ENCODE measurements at regions not wholly inside any gene's neighbourhood (a gene's known extent, or its start where the extent isn't known, plus 50 kb on each side); places are given as distances from the start of the nearest gene placed in this dataset.

GRCh38 chr10:78179886-78180705 lies 146.4 kb downstream of the RPS24 start:
- H3K27ac ChIP-seq: no peak overlapping the region
- peaks cover 0 to 25% (median 17%) of the 10 kb centered on the region in 7 donors for H3K27me3 ChIP-seq
- H3K9me3 ChIP-seq: no peaks in the 10 kb centered on the region
- ATAC-seq (no peak), DNase-seq (no peak)
- WGBS, 2 donors: 64 to 73% methylated on average over 22 of the region's 22 CpGs
- H3K4me1 ChIP-seq: peaks cover 0 to 11% (median under 1%) of the 10 kb centered on the region in 9 donors
- no peak overlapping the region for H3K4me3 ChIP-seq
- intact Hi-C loops (cut with DNase I): no loop called here
- TF ChIP-seq, protein P1, sequence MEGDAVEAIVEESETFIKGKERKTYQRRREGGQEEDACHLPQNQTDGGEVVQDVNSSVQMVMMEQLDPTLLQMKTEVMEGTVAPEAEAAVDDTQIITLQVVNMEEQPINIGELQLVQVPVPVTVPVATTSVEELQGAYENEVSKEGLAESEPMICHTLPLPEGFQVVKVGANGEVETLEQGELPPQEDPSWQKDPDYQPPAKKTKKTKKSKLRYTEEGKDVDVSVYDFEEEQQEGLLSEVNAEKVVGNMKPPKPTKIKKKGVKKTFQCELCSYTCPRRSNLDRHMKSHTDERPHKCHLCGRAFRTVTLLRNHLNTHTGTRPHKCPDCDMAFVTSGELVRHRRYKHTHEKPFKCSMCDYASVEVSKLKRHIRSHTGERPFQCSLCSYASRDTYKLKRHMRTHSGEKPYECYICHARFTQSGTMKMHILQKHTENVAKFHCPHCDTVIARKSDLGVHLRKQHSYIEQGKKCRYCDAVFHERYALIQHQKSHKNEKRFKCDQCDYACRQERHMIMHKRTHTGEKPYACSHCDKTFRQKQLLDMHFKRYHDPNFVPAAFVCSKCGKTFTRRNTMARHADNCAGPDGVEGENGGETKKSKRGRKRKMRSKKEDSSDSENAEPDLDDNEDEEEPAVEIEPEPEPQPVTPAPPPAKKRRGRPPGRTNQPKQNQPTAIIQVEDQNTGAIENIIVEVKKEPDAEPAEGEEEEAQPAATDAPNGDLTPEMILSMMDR (IDR thresholded peaks at IDR 0.05): no peak
- H3K36me3 ChIP-seq: no peaks in the 10 kb centered on the region

GRCh38 chr10:78181381-78182055 lies 147.9 kb downstream of the RPS24 start:
- TF ChIP-seq, protein P1 (IDR thresholded peaks at IDR 0.05): no peak
- DNase-seq: no peak
- intact Hi-C loops (cut with DNase I): no loop called here
- WGBS, 2 donors: 92 to 93% methylated on average over 6 of the region's 6 CpGs
- H3K4me1 ChIP-seq: peaks cover 0 to 22% (median 7%) of the 10 kb centered on the region in 9 donors
- no peak for ATAC-seq
- H3K27me3 ChIP-seq: peaks cover 0 to 25% (median 17%) of the 10 kb centered on the region in 7 donors
- no peak overlapping the region for H3K4me3 ChIP-seq
- no peaks in the 10 kb centered on the region for H3K36me3 ChIP-seq
- no peak overlapping the region for H3K27ac ChIP-seq
- no peaks in the 10 kb centered on the region for H3K9me3 ChIP-seq

DNA sequence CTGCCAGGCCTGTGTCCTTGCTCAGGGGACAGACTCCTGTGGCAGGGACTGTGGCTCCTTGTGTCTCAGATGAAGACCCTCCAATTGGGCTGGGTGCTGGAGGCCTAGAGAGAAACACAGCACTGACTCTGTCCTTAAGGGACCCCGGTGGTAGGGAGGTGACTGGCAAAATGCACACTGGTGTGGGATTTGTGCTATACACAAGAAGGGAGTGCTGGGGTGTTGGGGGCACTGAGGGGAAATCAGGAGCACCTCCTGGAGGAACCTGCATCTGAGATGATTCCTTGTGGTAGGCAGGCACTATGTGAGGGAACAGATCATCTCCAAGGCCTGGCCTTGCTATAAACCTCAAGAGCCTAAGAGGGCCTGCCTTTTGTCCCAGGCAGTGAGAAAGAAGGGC lies 149.2 kb downstream of the RPS24 start:
- TF ChIP-seq, protein P1 (IDR thresholded peaks at IDR 0.05): no peak
- intact Hi-C loops (cut with DNase I): no loop called here
- ATAC-seq: no peak
- WGBS, 2 donors: 95% methylated on average over 1 of the region's 1 CpG
- no peak for DNase-seq
- peaks cover 0 to 22% (median 7%) of the 10 kb centered on the region in 9 donors for H3K4me1 ChIP-seq
- H3K9me3 ChIP-seq: no peaks in the 10 kb centered on the region
- H3K27ac ChIP-seq: no peak overlapping the region
- H3K27me3 ChIP-seq: peaks cover 0 to 25% (median 17%) of the 10 kb centered on the region in 7 donors
- no peak overlapping the region for H3K4me3 ChIP-seq
- H3K36me3 ChIP-seq: no peaks in the 10 kb centered on the region

DNA sequence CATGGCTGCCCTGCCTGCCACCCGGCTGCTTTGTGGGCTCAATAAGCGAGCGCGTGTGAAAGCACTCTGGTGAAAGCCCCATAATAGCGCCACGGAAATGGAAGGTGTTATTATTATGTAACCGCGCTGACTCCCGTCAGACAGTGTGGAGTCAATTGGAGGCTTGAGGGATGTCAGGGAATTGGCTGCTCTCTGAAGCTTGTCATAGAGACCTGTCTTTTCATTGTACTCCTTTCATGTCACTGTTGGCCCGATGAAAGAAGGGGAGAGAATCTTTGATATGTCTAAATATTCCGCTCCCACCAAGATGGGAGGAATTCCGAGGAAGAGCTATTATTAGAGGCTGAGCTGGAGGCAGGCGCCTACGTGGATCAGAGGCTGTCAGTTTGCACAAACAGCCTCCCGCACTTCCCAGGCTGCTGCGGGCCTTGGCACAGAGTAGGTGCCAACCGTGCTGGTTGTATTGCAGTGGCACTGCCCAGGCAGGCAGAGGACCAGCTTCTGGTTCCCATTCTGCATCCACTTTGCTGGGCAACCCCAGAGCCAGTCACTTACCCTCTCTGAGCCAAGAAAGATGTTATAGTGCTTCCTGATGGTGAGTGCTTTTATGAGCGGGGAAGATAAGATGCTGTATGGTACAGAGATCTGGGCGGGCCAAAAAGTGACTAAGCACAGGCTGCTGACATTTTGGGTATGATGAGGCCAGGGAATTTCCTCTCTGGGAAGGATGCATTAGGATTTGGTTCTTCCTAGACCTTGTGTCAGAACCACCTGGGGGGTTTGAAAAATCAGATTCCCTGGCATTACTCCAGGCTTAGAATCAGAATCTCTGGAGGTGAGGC lies 151.4 kb downstream of the RPS24 start:
- no peak for DNase-seq
- Histone ChIP-seq H3K27me3 (peaks cover 0 to 10% (median under 1%) of the 10 kb centered on the region in 7 donors), H3K4me1 (peaks cover 0 to 30% (median 7%) of the 10 kb centered on the region in 9 donors), H3K9me3 (no peaks in the 10 kb centered on the region), H3K36me3 (no peaks in the 10 kb centered on the region), H3K4me3 (no peak overlapping the region), H3K27ac (no peak overlapping the region)
- no peak for ATAC-seq
- WGBS, 2 donors: 78 to 85% methylated on average over 19 of the region's 19 CpGs
- TF ChIP-seq, protein P1 (IDR thresholded peaks at IDR 0.05): no peak
- intact Hi-C loops (cut with DNase I): no loop called here
